ENCODE measurements at regions not wholly inside any gene's neighbourhood (a gene's known extent, or its start where the extent isn't known, plus 50 kb on each side); places are given as distances from the start of the nearest gene placed in this dataset.
"Not testable (repeated sequence)": the region's sequence is repeated elsewhere in the genome, so short reads cannot be mapped to it uniquely, and the experiment has no call there.

DNA sequence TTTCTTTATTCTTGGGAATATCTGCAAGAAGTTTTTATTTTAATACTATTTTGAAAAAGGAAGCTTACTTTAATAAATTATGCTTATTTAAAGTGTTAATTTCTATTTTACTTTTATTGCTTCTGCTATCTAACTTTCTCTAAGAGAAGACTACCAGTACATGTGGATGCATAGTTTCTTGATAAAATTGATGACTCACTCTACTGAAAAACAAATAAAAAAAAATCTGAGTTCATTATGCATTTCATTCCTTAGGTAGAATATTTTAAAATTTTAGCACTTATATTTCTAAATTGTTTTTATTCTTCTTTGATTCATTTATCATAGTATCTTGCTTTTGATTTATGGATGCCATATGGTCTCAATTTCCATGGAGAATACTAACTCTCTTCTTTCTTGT is 217.9 kb downstream of the TAF11L14 start:
- Mint-ChIP-seq H3K36me3 (ENCODE audit: low read depth) (no peaks in the 10 kb centered on the region), H3K27ac (no peak overlapping the region), H3K27me3 (no peaks in the 10 kb centered on the region), H3K9me3 (peaks cover 8% of the 10 kb centered on the region), H3K4me3 (no peak overlapping the region), H3K4me1 (no peaks in the 10 kb centered on the region)
- no peak for DNase-seq
- CTCF ChIA-PET = no interaction called here
- POLR2A ChIA-PET = no interaction called here

DNA sequence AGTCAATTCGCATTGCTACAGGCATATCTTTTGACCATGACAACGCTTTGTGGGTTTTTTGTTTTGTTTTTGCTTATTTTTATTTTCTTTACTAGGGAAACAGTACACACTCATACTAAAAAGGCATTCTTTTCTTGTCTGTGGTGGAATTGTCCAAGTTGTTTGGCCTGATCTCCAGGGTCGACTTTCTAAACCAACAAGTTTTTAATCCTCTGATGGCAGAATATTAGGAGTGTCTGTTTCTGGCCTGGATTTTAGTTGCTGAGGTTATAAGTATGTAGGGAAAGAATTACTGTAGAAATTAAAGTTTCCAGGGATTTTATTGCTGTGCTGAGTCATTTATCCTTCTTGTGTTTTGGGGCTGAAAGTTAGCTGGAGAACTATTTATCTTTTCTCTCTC is 218.5 kb downstream of the TAF11L14 start:
- no peaks in the 10 kb centered on the region for H3K36me3 Mint-ChIP-seq (ENCODE audit: low read depth)
- ChIA-PET CTCF (no interaction called here), POLR2A (no interaction called here)
- H3K4me3 Mint-ChIP-seq = no peak overlapping the region
- no peaks in the 10 kb centered on the region for H3K27me3 Mint-ChIP-seq
- DNase-seq = no peak
- peaks cover 8% of the 10 kb centered on the region for H3K9me3 Mint-ChIP-seq
- no peak overlapping the region for H3K27ac Mint-ChIP-seq
- H3K4me1 Mint-ChIP-seq = no peaks in the 10 kb centered on the region

DNA sequence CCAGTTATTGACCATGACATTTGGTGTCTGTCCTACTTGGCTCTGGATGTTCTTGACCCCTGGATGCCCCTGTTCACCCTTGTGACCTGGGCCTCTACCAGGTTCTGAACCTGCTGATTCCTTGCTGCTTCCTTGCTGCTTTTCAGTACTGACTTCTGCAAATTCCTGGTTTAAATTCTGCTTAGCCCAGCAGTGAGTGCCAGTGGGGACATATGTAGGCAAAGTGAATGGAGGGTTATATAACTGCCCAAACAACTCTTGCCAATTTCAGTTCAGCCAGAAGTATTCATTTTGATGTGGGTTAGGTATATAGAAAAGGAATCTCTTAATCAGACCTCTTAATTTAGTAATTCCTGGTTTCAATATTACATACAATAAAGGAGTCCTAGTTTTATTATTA is 220.6 kb downstream of the TAF11L14 start:
- DNase-seq = no peak
- H3K36me3 Mint-ChIP-seq (ENCODE audit: low read depth) = no peaks in the 10 kb centered on the region
- H3K4me1 Mint-ChIP-seq = no peaks in the 10 kb centered on the region
- H3K27me3 Mint-ChIP-seq = no peaks in the 10 kb centered on the region
- CTCF ChIA-PET = no interaction called here
- H3K4me3 Mint-ChIP-seq = no peak overlapping the region
- H3K27ac Mint-ChIP-seq = no peak overlapping the region
- H3K9me3 Mint-ChIP-seq = peaks cover 6% of the 10 kb centered on the region
- POLR2A ChIA-PET = no interaction called here

DNA sequence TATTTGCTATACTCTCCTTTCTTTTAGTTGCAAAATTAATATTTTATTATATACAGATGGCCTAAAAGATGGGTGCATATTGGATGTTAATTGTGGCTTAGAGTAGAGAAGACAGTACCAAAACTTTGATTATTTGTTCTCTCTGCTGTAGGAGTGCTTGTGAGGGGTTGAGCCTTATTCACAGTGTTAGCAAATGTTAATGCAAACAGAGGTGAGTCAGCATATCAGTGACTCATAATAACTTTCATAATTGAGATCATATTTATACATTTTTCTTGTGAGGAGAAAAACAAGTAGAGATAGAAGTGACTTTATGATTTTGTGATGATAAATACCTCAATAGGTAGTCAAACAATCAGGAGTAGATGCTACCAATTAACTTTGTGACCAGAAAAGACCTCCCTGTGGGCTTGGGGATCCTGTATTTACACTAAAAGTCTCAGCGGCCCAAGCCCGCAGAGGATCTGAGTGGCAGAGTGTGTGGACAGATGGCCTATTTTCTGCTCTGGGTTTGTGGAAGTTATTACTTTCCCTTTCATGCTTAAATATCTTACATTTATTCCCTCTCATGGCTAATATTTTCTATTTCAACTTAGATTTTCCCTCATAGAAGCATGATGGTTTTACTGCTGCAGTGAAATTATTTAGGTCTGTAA is 226.5 kb downstream of the TAF11L14 start:
- Mint-ChIP-seq H3K36me3 (ENCODE audit: low read depth) (no peaks in the 10 kb centered on the region), H3K9me3 (peaks cover 10% of the 10 kb centered on the region), H3K27me3 (no peaks in the 10 kb centered on the region), H3K4me3 (no peak overlapping the region), H3K4me1 (no peaks in the 10 kb centered on the region), H3K27ac (no peak overlapping the region)
- POLR2A ChIA-PET = no interaction called here
- DNase-seq = no peak
- CTCF ChIA-PET = no interaction called here

DNA sequence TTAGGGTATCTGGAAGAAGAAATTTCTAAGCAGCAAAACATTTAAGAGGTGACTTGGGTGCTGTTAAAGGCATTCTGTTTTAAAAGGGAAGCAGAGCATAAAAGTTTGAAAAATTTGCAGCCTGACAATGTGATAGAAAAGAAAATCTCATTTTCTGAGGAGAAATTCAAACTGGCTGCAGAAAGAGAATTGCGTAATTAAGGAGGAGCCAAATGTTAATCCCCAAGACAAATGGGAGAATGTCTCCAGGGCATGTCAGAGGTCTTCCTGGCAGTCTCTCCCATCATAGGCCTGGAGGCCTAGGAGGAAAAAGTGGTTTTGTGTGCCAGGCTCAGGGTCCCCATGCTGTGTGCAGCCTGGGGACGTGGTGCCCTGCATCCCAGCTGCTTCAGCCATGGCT is 230.6 kb downstream of the TAF11L14 start:
- H3K4me3 Mint-ChIP-seq; H3K27me3 Mint-ChIP-seq; H3K4me1 Mint-ChIP-seq; CTCF ChIA-PET; DNase-seq; POLR2A ChIA-PET; H3K36me3 Mint-ChIP-seq (ENCODE audit: low read depth); H3K27ac Mint-ChIP-seq: not testable (repeated sequence)
- H3K9me3 Mint-ChIP-seq = peaks cover 15% of the 10 kb centered on the region

DNA sequence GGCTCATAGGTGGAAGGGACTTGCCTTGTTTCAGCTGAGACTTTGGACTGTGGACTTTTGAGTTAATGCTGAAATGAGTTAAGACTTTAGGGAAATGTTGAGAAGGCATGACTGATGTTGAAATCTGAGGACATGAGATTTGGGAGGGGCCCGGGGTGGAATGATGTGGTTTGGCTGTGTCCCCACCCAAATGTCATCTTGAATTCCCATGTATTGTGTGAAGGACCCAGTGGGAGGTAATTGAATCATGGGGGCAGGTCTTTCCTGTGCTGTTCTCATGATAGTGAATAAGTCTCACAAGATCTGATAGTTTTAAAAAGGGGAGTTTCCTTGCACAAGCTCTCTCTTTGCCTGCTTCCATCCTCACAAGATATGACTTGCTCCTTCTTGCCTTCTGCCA is 231.7 kb downstream of the TAF11L14 start:
- H3K4me1 Mint-ChIP-seq; H3K36me3 Mint-ChIP-seq (ENCODE audit: low read depth); POLR2A ChIA-PET; H3K27me3 Mint-ChIP-seq; DNase-seq; CTCF ChIA-PET; H3K27ac Mint-ChIP-seq; H3K4me3 Mint-ChIP-seq: not testable (repeated sequence)
- H3K9me3 Mint-ChIP-seq = peaks cover 15% of the 10 kb centered on the region

DNA sequence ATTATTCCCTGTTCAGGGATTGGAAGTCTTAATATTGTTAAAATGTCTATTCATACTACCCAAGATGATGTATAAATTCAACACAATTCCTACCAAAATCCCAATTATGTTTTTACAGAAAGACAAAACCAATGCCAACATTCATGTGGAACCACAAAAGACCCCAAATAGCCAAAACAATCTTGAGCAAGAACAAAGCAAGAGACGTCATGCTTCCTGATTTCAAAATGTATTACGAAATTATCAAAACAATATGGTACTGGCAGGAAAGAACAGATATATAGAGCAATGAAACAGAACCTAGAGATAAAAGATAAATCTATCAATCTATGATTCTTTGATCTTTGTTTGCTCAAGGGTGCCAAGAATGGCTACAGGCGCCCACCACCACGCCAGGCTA is 237.9 kb downstream of the TAF11L14 start:
- no peak for DNase-seq
- Mint-ChIP-seq H3K4me1 (no peaks in the 10 kb centered on the region), H3K27me3 (no peaks in the 10 kb centered on the region), H3K9me3 (peaks cover 13% of the 10 kb centered on the region), H3K36me3 (ENCODE audit: low read depth) (no peaks in the 10 kb centered on the region), H3K4me3 (no peak overlapping the region), H3K27ac (no peak overlapping the region)
- ChIA-PET POLR2A (no interaction called here), CTCF (no interaction called here)

DNA sequence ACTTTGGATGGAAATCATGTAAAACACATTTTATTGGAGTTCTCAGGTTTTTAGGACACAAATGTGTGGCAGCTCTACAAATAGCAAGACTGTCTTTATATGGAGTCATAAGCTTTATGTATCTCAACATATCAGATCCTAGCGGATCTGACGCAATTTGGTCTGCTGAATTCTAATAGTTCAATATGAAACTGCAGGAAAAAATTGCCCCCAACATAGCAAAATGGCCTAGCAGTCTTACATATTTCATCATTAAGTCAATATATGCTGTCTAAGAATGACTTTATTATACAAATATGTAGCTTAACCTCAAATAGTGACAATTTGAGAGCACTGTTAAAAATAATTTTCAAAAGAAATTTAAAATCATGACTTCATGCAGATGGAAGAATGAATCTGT is 244.3 kb downstream of the TAF11L14 start:
- ChIA-PET CTCF (no interaction called here), POLR2A (no interaction called here)
- Mint-ChIP-seq H3K36me3 (ENCODE audit: low read depth) (no peaks in the 10 kb centered on the region), H3K27ac (no peak overlapping the region), H3K4me1 (no peaks in the 10 kb centered on the region), H3K4me3 (no peak overlapping the region), H3K9me3 (peaks cover 11% of the 10 kb centered on the region), H3K27me3 (no peaks in the 10 kb centered on the region)
- DNase-seq = no peak

DNA sequence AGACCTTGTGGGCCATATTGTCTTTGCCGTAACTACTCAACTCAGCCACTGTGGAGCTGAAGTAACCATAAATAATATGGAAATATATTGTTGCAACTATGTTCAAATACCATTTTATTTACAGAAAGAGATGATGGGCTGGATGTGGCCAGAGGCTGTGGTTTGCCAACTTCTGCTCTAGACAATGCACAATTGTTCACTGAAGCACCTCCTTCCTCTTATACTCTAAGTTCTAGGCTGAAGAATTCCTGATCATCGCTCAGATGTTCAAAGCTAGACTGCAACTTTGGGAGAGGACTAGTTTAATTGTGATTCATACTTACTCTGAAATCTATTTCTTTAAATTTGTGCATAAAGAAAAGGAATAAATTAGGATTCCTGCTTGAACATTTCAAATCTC is 245.0 kb downstream of the TAF11L14 start:
- ChIA-PET POLR2A (no interaction called here), CTCF (no interaction called here)
- H3K27me3 Mint-ChIP-seq = no peaks in the 10 kb centered on the region
- no peak for DNase-seq
- H3K36me3 Mint-ChIP-seq (ENCODE audit: low read depth) = no peaks in the 10 kb centered on the region
- no peaks in the 10 kb centered on the region for H3K4me1 Mint-ChIP-seq
- no peak overlapping the region for H3K4me3 Mint-ChIP-seq
- no peak overlapping the region for H3K27ac Mint-ChIP-seq
- peaks cover 11% of the 10 kb centered on the region for H3K9me3 Mint-ChIP-seq

DNA sequence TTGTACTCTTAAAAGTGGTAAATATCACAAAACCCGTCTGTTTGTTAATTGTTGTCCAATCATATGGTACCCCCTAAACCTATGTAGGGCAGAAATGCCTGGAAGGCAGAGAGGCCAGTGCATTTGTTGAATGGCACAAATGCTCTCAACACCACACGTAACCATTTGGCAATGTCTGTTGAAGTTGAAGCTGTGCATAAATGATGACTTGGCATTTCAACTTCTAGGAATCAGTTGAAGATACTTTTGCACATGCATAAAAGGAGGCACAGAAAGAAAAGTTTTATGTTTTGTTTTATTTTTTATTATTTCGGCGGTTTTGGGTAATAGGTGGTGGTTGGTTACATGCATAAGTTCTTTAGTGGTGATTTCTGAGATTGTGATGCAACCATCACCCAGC is 246.6 kb downstream of the TAF11L14 start:
- no peaks in the 10 kb centered on the region for H3K27me3 Mint-ChIP-seq
- CTCF ChIA-PET = no interaction called here
- H3K27ac Mint-ChIP-seq = no peak overlapping the region
- H3K4me1 Mint-ChIP-seq = no peaks in the 10 kb centered on the region
- H3K4me3 Mint-ChIP-seq = no peak overlapping the region
- no peak for DNase-seq
- H3K36me3 Mint-ChIP-seq (ENCODE audit: low read depth) = no peaks in the 10 kb centered on the region
- peaks cover 11% of the 10 kb centered on the region for H3K9me3 Mint-ChIP-seq
- POLR2A ChIA-PET = no interaction called here

DNA sequence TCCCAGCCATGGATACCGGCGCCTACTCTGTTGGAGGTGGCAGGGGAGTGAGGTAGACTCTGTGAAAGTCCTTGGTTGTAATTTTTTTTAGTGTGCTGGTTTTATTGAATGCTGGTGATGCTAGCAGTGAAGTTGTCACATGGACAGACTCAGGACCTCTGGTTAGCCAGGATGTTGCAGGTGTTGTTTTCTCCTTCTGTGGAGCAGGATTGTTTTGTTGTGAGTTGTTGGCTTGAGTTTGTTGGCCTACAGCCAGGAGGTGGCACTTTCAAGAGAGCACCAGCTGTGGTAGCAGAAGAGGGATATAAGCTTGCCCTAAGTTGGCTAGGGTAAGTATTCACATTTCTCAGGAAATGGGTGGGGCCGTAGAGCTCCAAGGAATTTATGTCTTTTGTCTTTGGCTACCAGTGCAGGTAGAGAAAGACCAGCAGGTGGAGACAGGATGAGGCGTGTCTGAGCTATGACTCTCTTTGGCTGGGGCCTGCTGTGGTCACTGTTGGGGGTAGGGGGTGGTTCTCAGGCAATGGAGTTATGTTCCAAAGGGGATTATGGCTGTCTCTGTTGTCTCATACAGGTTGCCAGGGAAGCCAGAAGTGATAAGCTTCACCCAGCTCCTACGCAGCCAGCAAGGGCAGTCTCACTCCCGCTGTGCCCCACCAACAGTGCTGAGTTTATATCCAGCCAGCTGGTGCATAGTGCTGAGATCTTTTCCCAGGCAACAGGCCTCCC is 248.7 kb downstream of the TAF11L14 start:
- DNase-seq = no peak
- CTCF ChIA-PET = no interaction called here
- peaks cover 11% of the 10 kb centered on the region for H3K9me3 Mint-ChIP-seq
- no peak overlapping the region for H3K4me3 Mint-ChIP-seq
- POLR2A ChIA-PET = no interaction called here
- no peaks in the 10 kb centered on the region for H3K27me3 Mint-ChIP-seq
- H3K27ac Mint-ChIP-seq = no peak overlapping the region
- no peaks in the 10 kb centered on the region for H3K36me3 Mint-ChIP-seq (ENCODE audit: low read depth)
- no peaks in the 10 kb centered on the region for H3K4me1 Mint-ChIP-seq

DNA sequence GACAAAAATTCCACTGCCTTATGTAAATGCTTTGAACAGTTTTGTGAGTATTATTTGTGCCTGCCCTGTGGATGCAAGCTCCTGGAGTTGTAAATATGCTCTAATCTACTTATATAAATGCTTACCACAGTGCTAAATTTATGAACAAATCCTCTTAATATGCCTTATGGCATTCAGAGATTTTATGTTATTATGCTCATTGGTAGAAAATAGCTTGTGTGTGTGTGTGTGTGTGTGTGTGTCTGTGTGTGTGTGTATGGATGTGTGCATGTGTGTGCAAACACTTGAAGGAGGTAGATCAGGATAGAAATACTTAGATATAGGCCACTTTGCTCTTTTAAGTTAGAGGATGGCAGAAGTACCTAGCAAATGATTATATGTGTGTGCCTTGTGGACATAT is 253.9 kb downstream of the TAF11L14 start:
- Mint-ChIP-seq H3K27ac (no peak overlapping the region), H3K4me3 (no peak overlapping the region), H3K9me3 (peaks cover 15% of the 10 kb centered on the region), H3K4me1 (no peaks in the 10 kb centered on the region), H3K27me3 (no peaks in the 10 kb centered on the region), H3K36me3 (ENCODE audit: low read depth) (no peaks in the 10 kb centered on the region)
- DNase-seq = no peak
- POLR2A ChIA-PET = no interaction called here
- CTCF ChIA-PET = no interaction called here

DNA sequence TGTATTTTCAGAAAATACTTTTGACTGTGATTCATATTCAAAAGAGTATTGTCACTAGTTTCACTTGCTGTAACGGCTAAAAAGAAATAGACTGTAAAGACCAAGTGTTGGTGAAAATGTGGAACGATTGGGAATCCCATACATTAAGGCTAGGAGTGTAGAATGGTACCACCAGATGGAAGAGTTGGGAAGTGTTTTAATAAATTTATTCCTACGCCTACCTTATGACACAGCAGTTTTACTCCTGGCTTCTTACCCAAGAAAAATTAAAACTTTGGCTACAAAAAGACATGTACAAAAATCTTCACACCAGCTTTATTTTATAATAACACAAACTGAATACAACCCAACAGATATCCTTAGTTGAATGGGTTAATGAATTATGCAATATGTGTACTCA is 256.2 kb downstream of the TAF11L14 start:
- no peak for DNase-seq
- Mint-ChIP-seq H3K4me3 (no peak overlapping the region), H3K27ac (no peak overlapping the region), H3K4me1 (no peaks in the 10 kb centered on the region), H3K27me3 (no peaks in the 10 kb centered on the region), H3K36me3 (ENCODE audit: low read depth) (no peaks in the 10 kb centered on the region), H3K9me3 (peaks cover 7% of the 10 kb centered on the region)
- CTCF ChIA-PET = no interaction called here
- POLR2A ChIA-PET = no interaction called here

DNA sequence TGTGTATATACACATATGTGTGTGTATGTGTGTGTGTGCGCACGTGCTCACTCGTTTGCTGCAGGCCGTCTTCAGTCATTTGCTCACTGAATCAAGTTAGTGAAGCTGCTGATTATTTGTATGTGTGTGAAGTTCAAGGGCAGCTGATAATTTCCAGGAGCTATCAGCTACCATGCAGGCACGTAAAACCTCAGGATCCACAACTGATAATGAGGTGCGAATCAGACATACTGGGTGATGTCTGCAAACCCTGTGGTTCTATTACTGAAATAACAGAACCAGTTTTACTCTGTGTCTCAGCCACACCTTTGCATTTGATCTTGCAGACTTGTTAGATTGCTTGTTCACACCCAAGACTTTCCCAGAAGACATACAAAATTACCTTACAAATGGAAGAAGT is 257.6 kb downstream of the TAF11L14 start:
- ChIA-PET POLR2A (no interaction called here), CTCF (no interaction called here)
- Mint-ChIP-seq H3K9me3 (peaks cover 7% of the 10 kb centered on the region), H3K36me3 (ENCODE audit: low read depth) (no peaks in the 10 kb centered on the region), H3K4me1 (no peaks in the 10 kb centered on the region), H3K4me3 (no peak overlapping the region), H3K27ac (no peak overlapping the region), H3K27me3 (no peaks in the 10 kb centered on the region)
- no peak for DNase-seq
